ENCODE measurements at regions not wholly inside any gene's neighbourhood (a gene's known extent, or its start where the extent isn't known, plus 50 kb on each side); places are given as distances from the start of the nearest gene placed in this dataset.

DNA sequence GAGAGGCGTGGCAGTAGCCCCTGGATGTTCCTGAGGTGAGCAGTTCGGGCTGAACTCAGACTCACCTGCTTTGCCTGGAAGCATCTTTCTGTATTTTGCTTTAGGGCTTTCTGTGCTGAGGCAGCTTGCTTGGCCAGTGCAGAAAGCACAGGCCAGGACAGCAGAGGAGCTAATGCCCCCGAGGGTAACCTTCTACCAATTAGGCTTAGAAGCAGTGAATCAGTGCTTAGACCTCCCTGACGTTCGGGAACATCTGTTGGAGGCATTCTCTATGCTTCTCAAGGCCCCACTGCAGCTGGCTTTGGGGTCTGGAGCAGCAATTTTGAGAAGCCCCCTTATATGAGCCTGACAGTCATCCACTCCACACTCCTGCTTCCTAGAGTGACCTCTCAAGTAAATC, 350.7 kb upstream of the PROK2 start:
- Histone ChIP-seq H3K27me3 (ENCODE audit: insufficient read depth, low read length) (no peaks in the 10 kb centered on the region; the same call in 1 of the 2 replicates), H3K4me1 (ENCODE audit: insufficient read depth, low read length) (peaks cover 5% of the 10 kb centered on the region; the same call in 1 of the 2 replicates), H3K4me3 (ENCODE audit: low read length) (no peak overlapping the region)

DNA sequence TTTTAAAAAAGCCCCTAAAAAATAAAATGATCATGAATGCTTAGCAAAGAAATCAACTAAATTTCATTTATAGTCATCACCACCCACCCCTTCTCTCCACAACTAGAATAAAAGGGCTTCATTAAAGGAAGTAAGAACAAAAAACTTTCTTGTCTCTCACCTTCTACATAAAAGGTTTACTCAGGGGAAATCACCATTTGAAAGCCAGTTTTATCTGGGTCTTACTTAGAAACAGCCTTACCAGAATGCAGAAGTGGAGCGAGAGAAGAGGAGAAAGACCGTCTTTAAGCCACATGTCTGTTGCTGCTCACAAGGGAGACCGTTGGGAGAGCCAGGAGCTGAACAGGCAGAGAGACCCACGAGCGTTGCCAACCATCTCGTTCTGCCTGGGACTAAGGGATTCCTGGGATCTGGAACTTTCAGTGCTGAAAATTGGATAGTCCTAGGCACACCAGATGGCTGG, 350.1 kb upstream of the PROK2 start:
- no peak overlapping the region for H3K9ac ChIP-seq (ENCODE audit: low read depth, low read length)
- H3K27me3 ChIP-seq (ENCODE audit: insufficient read depth, low read length) = no peaks in the 10 kb centered on the region; the same call in 1 of the 2 replicates
- no peak overlapping the region for H3K4me3 ChIP-seq (ENCODE audit: low read length)
- no peaks in the 10 kb centered on the region for H3K9me3 ChIP-seq (ENCODE audit: insufficient read depth, low read depth, low read length)
- peaks cover 5% of the 10 kb centered on the region; the same call in 1 of the 2 replicates for H3K4me1 ChIP-seq (ENCODE audit: insufficient read depth, low read length)
- no peak overlapping the region for H3K27ac ChIP-seq (ENCODE audit: low read length)
- H3K36me3 ChIP-seq (ENCODE audit: insufficient read depth, low read depth, low read length) = no peaks in the 10 kb centered on the region

More for the DNA sequence above, 350.7 kb upstream of the PROK2 start:
- Histone ChIP-seq H3K9ac (ENCODE audit: low read depth, low read length) (no peak overlapping the region), H3K9me3 (ENCODE audit: insufficient read depth, low read depth, low read length) (no peaks in the 10 kb centered on the region), H3K36me3 (ENCODE audit: insufficient read depth, low read depth, low read length) (no peaks in the 10 kb centered on the region), H3K27ac (ENCODE audit: low read length) (no peak overlapping the region)

DNA sequence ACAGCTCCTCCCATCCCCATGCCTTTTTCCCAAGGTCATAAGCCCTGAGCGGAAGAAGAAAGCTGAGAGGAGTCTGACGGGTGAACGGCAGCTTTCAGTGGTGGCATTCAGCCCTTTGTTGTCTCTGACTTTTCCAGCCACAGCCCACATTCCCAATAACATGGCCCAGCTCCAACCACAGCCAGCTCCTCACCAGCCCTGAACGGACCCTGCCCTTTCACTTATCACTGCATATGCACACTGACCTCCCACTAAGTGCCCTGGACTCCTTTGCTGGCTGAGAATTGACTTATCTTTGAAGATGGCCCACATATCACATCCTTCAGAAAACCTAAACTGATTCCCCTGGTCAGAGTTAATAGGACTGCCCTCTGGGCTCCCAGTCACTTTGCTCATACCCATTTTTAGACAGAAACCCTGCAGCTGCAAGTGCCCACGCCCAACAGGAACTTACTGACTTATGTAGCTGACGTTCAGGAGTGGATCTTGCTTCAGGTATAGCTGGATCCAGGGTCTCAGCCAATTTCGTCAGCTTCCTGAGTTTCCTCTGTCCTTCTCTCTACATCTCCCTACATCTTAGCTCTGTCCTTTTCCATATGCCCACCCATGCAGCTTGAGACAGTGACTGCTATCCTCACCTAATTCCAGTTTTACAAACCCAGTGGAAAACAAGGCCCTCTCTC, 348.5 kb upstream of the PROK2 start:
- H3K36me3 ChIP-seq (ENCODE audit: insufficient read depth, low read depth, low read length) = no peaks in the 10 kb centered on the region
- H3K4me3 ChIP-seq (ENCODE audit: low read length) = no peak overlapping the region
- peaks cover 5% of the 10 kb centered on the region; the same call in 1 of the 2 replicates for H3K4me1 ChIP-seq (ENCODE audit: insufficient read depth, low read length)
- H3K27me3 ChIP-seq (ENCODE audit: insufficient read depth, low read length) = no peaks in the 10 kb centered on the region; the same call in 1 of the 2 replicates
- no peak overlapping the region for H3K27ac ChIP-seq (ENCODE audit: low read length)
- no peak overlapping the region for H3K9ac ChIP-seq (ENCODE audit: low read depth, low read length)
- no peaks in the 10 kb centered on the region for H3K9me3 ChIP-seq (ENCODE audit: insufficient read depth, low read depth, low read length)

GRCh38 chr3:72131899-72132298, 347.0 kb upstream of the PROK2 start:
- Histone ChIP-seq H3K27me3 (ENCODE audit: insufficient read depth, low read length) (no peaks in the 10 kb centered on the region; the same call in 1 of the 2 replicates), H3K27ac (ENCODE audit: low read length) (no peak overlapping the region), H3K9ac (ENCODE audit: low read depth, low read length) (no peak overlapping the region), H3K4me3 (ENCODE audit: low read length) (no peak overlapping the region), H3K4me1 (ENCODE audit: insufficient read depth, low read length) (peaks cover 5% of the 10 kb centered on the region; the same call in 1 of the 2 replicates), H3K9me3 (ENCODE audit: insufficient read depth, low read depth, low read length) (no peaks in the 10 kb centered on the region), H3K36me3 (ENCODE audit: insufficient read depth, low read depth, low read length) (no peaks in the 10 kb centered on the region)

DNA sequence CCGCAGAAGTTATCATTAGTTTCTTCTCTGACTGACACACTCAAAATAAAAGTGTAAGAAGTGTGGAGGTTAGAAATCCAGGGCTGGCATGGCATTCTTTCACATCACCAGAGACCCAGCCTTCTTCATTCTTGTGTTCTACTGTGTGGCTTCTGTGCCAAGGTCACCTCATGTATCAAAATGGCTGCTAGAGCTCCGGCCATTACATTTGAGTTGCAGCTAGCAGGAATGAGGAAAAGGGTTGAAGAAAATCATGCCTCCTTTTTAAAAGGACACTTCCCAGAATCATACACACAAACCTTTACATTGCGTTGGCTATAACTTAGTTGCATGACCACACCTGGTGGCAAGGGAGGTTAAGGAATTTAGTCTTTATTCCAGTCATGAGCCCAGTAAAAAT, 345.6 kb upstream of the PROK2 start:
- no peaks in the 10 kb centered on the region for H3K27me3 ChIP-seq (ENCODE audit: insufficient read depth, low read length)
- H3K27ac ChIP-seq (ENCODE audit: low read length) = no peak overlapping the region

DNA sequence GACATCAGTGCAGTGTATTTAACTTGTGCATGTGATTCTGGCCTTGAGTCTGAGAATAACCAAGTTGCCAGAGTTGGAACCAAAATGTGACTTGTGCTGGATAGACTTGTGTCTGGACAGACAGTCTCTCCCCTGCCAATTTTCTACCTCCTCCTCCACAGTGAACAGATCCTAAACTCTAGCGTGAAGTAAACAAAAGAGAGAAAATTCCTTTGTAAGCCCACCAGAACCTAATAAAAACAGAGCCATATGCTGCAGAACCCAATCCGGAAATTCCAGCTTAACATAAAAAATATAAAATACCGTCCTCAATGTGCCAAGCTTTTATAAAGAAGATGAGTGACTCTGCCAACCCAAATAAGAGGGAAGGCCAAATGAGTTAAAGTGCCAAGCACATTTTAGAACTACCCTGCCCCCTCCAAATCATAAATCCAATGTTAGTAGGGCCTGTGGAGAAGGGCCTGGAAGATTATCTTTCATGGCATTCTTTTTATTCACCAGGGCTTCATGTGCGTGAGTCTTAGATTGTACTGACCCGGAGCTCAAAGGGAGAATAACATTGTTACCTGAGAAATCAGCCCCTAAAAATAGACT, 344.6 kb upstream of the PROK2 start:
- no peak overlapping the region for H3K27ac ChIP-seq (ENCODE audit: low read length)
- H3K4me3 ChIP-seq (ENCODE audit: low read length) = no peak overlapping the region
- H3K27me3 ChIP-seq (ENCODE audit: insufficient read depth, low read length) = no peaks in the 10 kb centered on the region
- no peaks in the 10 kb centered on the region for H3K36me3 ChIP-seq (ENCODE audit: insufficient read depth, low read depth, low read length)
- no peaks in the 10 kb centered on the region for H3K4me1 ChIP-seq (ENCODE audit: insufficient read depth, low read length)
- no peak overlapping the region for H3K9ac ChIP-seq (ENCODE audit: low read depth, low read length)
- H3K9me3 ChIP-seq (ENCODE audit: insufficient read depth, low read depth, low read length) = no peaks in the 10 kb centered on the region

More for the DNA sequence above, 345.6 kb upstream of the PROK2 start:
- H3K36me3 ChIP-seq (ENCODE audit: insufficient read depth, low read depth, low read length) = no peaks in the 10 kb centered on the region
- no peak overlapping the region for H3K9ac ChIP-seq (ENCODE audit: low read depth, low read length)
- no peak overlapping the region for H3K4me3 ChIP-seq (ENCODE audit: low read length)
- peaks cover 5% of the 10 kb centered on the region; the same call in 1 of the 2 replicates for H3K4me1 ChIP-seq (ENCODE audit: insufficient read depth, low read length)
- H3K9me3 ChIP-seq (ENCODE audit: insufficient read depth, low read depth, low read length) = no peaks in the 10 kb centered on the region

DNA sequence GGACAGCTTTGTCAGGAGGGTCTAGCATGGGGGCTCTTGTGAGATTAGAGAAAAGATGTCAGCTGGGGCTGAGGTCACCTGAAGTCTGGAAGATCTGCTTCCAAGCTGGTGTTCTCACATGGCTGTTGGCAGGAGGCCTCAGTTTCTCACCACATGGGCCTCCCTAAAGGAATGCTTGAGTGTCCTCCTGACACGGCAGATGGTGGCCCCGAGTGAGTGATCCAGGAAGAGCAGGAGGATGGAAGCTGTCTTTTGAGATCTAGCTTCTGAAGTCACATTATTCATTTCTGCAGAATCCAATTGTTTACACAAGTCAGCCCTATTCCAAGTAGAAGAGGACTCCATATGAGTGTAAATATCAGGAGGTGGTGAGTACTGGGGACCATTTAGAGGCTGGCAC, 344.0 kb upstream of the PROK2 start:
- no peaks in the 10 kb centered on the region for H3K4me1 ChIP-seq (ENCODE audit: insufficient read depth, low read length)
- no peak overlapping the region for H3K4me3 ChIP-seq (ENCODE audit: low read length)
- H3K9ac ChIP-seq (ENCODE audit: low read depth, low read length) = no peak overlapping the region
- no peaks in the 10 kb centered on the region for H3K36me3 ChIP-seq (ENCODE audit: insufficient read depth, low read depth, low read length)
- H3K9me3 ChIP-seq (ENCODE audit: insufficient read depth, low read depth, low read length) = no peaks in the 10 kb centered on the region
- no peaks in the 10 kb centered on the region for H3K27me3 ChIP-seq (ENCODE audit: insufficient read depth, low read length)
- no peak overlapping the region for H3K27ac ChIP-seq (ENCODE audit: low read length)

DNA sequence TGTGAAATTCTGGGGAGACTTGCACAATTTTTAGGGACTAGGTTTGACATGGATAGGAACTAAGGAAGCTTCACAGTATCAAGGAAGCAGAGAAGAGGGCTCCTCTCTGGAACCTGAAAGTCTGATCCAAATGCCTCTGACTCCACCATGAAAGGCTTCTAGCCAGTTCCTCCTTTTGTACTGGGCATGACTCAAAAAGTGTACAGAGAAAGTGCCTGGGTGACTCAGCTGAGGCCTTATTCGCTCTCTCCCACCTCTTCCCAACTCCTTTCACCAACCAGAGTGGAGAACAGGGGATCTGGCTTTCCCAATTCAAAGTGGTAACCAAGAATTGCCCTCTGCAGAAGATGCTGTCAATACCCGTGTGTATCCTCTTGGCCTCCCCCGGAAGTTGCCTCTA, 342.9 kb upstream of the PROK2 start:
- H3K27me3 ChIP-seq (ENCODE audit: insufficient read depth, low read length) = no peaks in the 10 kb centered on the region
- no peaks in the 10 kb centered on the region for H3K4me1 ChIP-seq (ENCODE audit: insufficient read depth, low read length)
- H3K9me3 ChIP-seq (ENCODE audit: insufficient read depth, low read depth, low read length) = no peaks in the 10 kb centered on the region
- no peaks in the 10 kb centered on the region for H3K36me3 ChIP-seq (ENCODE audit: insufficient read depth, low read depth, low read length)
- H3K9ac ChIP-seq (ENCODE audit: low read depth, low read length) = no peak overlapping the region
- no peak overlapping the region for H3K4me3 ChIP-seq (ENCODE audit: low read length)
- H3K27ac ChIP-seq (ENCODE audit: low read length) = no peak overlapping the region

- H3K27ac ChIP-seq (ENCODE audit: low read length) = no peak overlapping the region
Observed at GRCh38 chr3:72127224-72127612, 342.3 kb upstream of the PROK2 start.

DNA sequence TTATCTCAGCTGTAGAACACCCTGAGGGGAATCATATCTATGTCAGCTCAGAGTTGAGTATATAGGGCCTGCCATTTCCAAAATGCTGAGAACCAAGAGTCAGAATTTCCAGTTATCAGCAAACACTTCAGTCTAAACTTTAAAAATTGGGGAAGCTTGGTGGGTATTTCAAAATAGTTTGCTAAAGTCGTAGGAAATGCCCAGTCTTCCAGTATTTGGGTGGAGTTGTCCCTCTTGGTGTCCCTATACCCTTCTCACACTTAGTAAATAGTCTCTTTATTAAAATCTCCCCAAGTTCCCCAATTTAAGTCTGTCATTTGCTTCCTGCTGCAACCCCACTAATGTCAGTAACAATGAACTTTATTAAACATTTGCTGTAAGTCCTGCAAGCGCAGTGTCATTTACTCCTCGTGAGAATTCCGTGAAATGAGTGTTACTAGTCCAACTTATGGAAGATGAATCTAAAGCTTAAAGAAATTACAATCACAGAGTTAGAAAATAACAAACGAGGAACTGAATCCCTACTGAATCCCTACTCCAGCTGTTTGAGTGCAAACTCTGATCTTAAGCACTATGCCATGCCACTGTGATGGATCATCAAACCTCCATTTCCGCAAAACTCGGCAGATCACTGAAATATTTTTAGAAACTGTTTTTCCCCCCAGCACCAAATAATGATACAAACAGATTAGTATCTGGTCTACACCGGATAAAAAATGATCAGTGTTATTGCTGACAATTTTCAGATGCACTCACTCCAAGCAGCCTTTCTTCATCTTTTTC, 341.7 kb upstream of the PROK2 start:
- no peaks in the 10 kb centered on the region for H3K27me3 ChIP-seq (ENCODE audit: insufficient read depth, low read length)
- no peak overlapping the region for H3K27ac ChIP-seq (ENCODE audit: low read length)
- H3K4me1 ChIP-seq (ENCODE audit: insufficient read depth, low read length) = no peaks in the 10 kb centered on the region
- H3K36me3 ChIP-seq (ENCODE audit: insufficient read depth, low read depth, low read length) = no peaks in the 10 kb centered on the region
- no peak overlapping the region for H3K4me3 ChIP-seq (ENCODE audit: low read length)
- H3K9me3 ChIP-seq (ENCODE audit: insufficient read depth, low read depth, low read length) = no peaks in the 10 kb centered on the region
- H3K9ac ChIP-seq (ENCODE audit: low read depth, low read length) = no peak overlapping the region

More at GRCh38 chr3:72127224-72127612, 342.3 kb upstream of the PROK2 start:
- H3K27me3 ChIP-seq (ENCODE audit: insufficient read depth, low read length) = no peaks in the 10 kb centered on the region
- H3K4me1 ChIP-seq (ENCODE audit: insufficient read depth, low read length) = no peaks in the 10 kb centered on the region
- no peak overlapping the region for H3K4me3 ChIP-seq (ENCODE audit: low read length)
- no peaks in the 10 kb centered on the region for H3K9me3 ChIP-seq (ENCODE audit: insufficient read depth, low read depth, low read length)
- H3K9ac ChIP-seq (ENCODE audit: low read depth, low read length) = no peak overlapping the region
- no peaks in the 10 kb centered on the region for H3K36me3 ChIP-seq (ENCODE audit: insufficient read depth, low read depth, low read length)

- H3K4me3 ChIP-seq (ENCODE audit: low read length) = no peak overlapping the region
- H3K27me3 ChIP-seq (ENCODE audit: insufficient read depth, low read length) = no peaks in the 10 kb centered on the region
- no peaks in the 10 kb centered on the region for H3K36me3 ChIP-seq (ENCODE audit: insufficient read depth, low read depth, low read length)
- H3K27ac ChIP-seq (ENCODE audit: low read length) = no peak overlapping the region
- H3K9ac ChIP-seq (ENCODE audit: low read depth, low read length) = no peak overlapping the region
- no peaks in the 10 kb centered on the region for H3K9me3 ChIP-seq (ENCODE audit: insufficient read depth, low read depth, low read length)
- H3K4me1 ChIP-seq (ENCODE audit: insufficient read depth, low read length) = no peaks in the 10 kb centered on the region
Observed at GRCh38 chr3:72123908-72124441, 339.0 kb upstream of the PROK2 start.
